Fibroblast of the aortic adventitia (primary cell): ENCODE measurements at regions not wholly inside any gene's neighbourhood (a gene's known extent, or its start where the extent isn't known, plus 50 kb on each side); places are given as distances from the start of the nearest gene placed in this dataset.

ENCODE experiments used
- DNase-seq: peaks from one replicate; pipeline ENCODE4 v3.0.0-alpha.2; 2010; ENCODE audit warnings: low read depth
- H3K4me3 ChIP-seq: 2 replicates; pipeline ENCODE4 v1.5.1; 2011; ENCODE audit warnings: low read depth, mild to moderate bottlenecking, control low read depth, low read length, moderate library complexity
- CTCF ChIP-seq: IDR thresholded peaks from 2 replicates; pipeline ENCODE4 v1.5.1; 2011; ENCODE audit warnings: mild to moderate bottlenecking, low read length, control low read depth, inconsistent platforms; ENCODE audit not compliant: insufficient read depth

GRCh38 chr15:37818152-37818677, 116.2 kb upstream of the TMCO5A start:
- no peak for DNase-seq
- H3K4me3 ChIP-seq: no peak overlapping the region
- no peak for TF ChIP-seq CTCF

- no peak for TF ChIP-seq CTCF
- H3K4me3 ChIP-seq: no peak overlapping the region
- peak; percentile 51 for DNase-seq
These were observed 115.2 kb upstream of the TMCO5A start for GRCh38 chr15:37819191-37819590.

GRCh38 chr15:37820380-37821128, 113.9 kb upstream of the TMCO5A start:
- no peak for DNase-seq
- no peak for TF ChIP-seq CTCF
- no peak overlapping the region for H3K4me3 ChIP-seq

GRCh38 chr15:37823601-37824275, 110.7 kb upstream of the TMCO5A start:
- H3K4me3 ChIP-seq: no peak overlapping the region
- no peak for TF ChIP-seq CTCF
- DNase-seq: no peak

- TF ChIP-seq CTCF: peak; percentile 58
- peak; percentile 90 for DNase-seq
- H3K4me3 ChIP-seq: no peak overlapping the region
These were observed 109.6 kb upstream of the TMCO5A start for GRCh38 chr15:37824717-37825382.

- no peak overlapping the region for H3K4me3 ChIP-seq
- DNase-seq: peak; percentile 74
- no peak for TF ChIP-seq CTCF
These were observed 97.2 kb upstream of the TMCO5A start for GRCh38 chr15:37837276-37837675.
